Sigmoid colon (tissue), 6 donors: ENCODE measurements at regions not wholly inside any gene's neighbourhood (a gene's known extent, or its start where the extent isn't known, plus 50 kb on each side); places are given as distances from the start of the nearest gene placed in this dataset.

Experiments used
- DNase-seq: peaks from one replicate; pipeline ENCODE4 v3.0.0-alpha.2; 2019
- H3K27ac ChIP-seq, 4 donors: fragments of 200-600 bp; sonication (generic); one replicate each; pipeline ENCODE4 v1.5.1; 2016 to 2019; ENCODE audit warnings: mild to moderate bottlenecking in 1 of 4
- H3K27me3 ChIP-seq, 3 donors: fragments of 200-600 bp; sonication (generic); one replicate each; pipeline ENCODE4 v1.5.1; 2019; ENCODE audit warnings: mild to moderate bottlenecking in 1 of 3
- H3K36me3 ChIP-seq, 4 donors: fragments of 200-600 bp; sonication (generic); one replicate each; pipeline ENCODE4 v1.5.1; 2016 to 2019
- H3K4me1 ChIP-seq, 4 donors: fragments of 200-600 bp; sonication (generic); one replicate each; pipeline ENCODE4 v1.5.1; 2017 to 2019
- H3K4me3 ChIP-seq, 4 donors: fragments of 200-600 bp; sonication (generic); one replicate each; pipeline ENCODE4 v1.5.1; 2017 to 2019; ENCODE audit warnings: mild to moderate bottlenecking in 2 of 4, moderate library complexity in 1 of 4
- H3K9me3 ChIP-seq, 4 donors: fragments of 200-600 bp in 3 of 4; sonication (generic) in 3 of 4; one replicate each; pipeline versions ENCODE4 v1.5.1 to v1.6.1; 2013 to 2019
- EP300 ChIP-seq, 4 donors: sonication (generic); formaldehyde crosslinking; IDR thresholded peaks; one replicate each; pipeline ENCODE4 v1.6.1; 2017; ENCODE audit warnings: antibody characterized with exemption in 4 of 4
- POLR2A ChIP-seq, 2 donors: fragments of 450-650 bp; IDR thresholded peaks; one replicate each; pipeline ENCODE4 v1.6.1; 2016; ENCODE audit warnings: antibody characterized with exemption in 2 of 2, mild to moderate bottlenecking in 2 of 2, moderate library complexity in 2 of 2
- POLR2AphosphoS5 ChIP-seq, 4 donors: sonication (generic); formaldehyde crosslinking; IDR thresholded peaks; one replicate each; pipeline ENCODE4 v1.6.1; 2017; ENCODE audit warnings: antibody characterized with exemption in 4 of 4
- WGBS, 2 donors: extraction: QIAGEN DNeasy Blood & Tissue Kit; methylation state at CpG; one replicate each; pipeline ENCODE4 v1.1.7; 2013; 5-methylcytosine and 5-hydroxymethylcytosine counted together
- intact Hi-C: fragments of 100-400 bp; cut with DNase I; formaldehyde crosslinking; loops from one replicate; pipeline ENCODE4 v1.15.1; 2023
- TF ChIP-seq, protein P1 (sequence below), 4 experiments: fragments of 450-650 bp in 3 of 4; fragments of 200-600 bp in 1 of 4; IDR thresholded peaks; one replicate each; pipeline ENCODE4 v1.5.1; 2016 to 2019; ENCODE audit warnings: antibody characterized with exemption in 4 of 4, mild to moderate bottlenecking in 3 of 4, moderate library complexity in 2 of 4
- donor health status: healthy with polysubstance abuse.
- donor health status: healthy.

DNA sequence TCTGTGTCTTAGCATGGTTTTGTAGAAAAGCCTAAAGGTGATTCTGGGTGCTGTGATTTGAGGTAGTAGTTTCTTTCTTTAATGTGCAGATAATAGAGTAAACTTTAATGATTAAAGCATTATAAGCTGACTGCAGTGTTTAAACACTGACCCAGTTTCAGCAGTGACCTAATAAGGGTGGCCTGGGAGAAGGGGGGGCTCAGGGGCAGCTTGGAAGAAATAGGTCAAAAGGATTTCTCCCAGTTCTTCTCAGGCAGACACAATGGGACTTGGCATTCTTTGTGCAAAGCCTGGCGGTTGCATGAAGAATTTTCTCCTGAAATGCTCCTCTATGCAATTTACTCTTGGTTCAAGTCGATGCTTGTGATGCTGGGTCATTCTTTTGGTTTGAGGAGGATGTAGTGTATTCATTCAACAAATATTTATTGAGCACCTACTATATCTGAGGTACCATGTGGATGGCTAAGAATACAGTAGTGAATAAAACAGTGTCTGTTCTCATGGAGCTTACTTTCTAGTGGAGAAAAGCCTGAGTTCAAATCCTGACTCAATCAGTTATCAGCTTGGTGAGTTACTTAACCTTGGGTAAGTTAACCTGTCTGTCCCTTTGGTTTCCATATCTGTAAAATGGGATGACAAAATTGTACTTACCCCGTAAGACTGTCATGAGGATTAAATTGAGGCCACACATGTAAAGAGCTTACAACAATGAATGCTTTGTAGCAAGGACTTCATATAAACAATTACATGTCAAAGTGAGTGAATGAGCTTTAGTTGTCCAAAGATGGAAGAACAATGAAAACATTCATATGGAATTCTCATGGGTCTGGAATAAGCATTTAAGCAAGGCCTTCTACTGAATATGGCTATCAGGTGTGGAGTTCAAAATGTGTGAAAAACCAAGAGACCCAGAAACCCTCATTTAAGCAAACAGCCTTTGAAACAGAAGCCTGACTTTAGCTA lies 210.2 kb downstream of the KCNRG start:
- H3K27me3 ChIP-seq, result no peaks in the 10 kb centered on the region
- intact Hi-C loops, result no loop called here
- TF ChIP-seq, protein P1, sequence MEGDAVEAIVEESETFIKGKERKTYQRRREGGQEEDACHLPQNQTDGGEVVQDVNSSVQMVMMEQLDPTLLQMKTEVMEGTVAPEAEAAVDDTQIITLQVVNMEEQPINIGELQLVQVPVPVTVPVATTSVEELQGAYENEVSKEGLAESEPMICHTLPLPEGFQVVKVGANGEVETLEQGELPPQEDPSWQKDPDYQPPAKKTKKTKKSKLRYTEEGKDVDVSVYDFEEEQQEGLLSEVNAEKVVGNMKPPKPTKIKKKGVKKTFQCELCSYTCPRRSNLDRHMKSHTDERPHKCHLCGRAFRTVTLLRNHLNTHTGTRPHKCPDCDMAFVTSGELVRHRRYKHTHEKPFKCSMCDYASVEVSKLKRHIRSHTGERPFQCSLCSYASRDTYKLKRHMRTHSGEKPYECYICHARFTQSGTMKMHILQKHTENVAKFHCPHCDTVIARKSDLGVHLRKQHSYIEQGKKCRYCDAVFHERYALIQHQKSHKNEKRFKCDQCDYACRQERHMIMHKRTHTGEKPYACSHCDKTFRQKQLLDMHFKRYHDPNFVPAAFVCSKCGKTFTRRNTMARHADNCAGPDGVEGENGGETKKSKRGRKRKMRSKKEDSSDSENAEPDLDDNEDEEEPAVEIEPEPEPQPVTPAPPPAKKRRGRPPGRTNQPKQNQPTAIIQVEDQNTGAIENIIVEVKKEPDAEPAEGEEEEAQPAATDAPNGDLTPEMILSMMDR (IDR thresholded peaks at IDR 0.05), result no peak
- TF ChIP-seq POLR2A (IDR thresholded peaks at IDR 0.05), result no peak
- TF ChIP-seq EP300 (IDR thresholded peaks at IDR 0.05), result no peak
- no peak for TF ChIP-seq POLR2AphosphoS5 (IDR thresholded peaks at IDR 0.05)
- no peak overlapping the region for H3K27ac ChIP-seq
- H3K4me1 ChIP-seq, result peaks cover 0 to 14% (median 9%) of the 10 kb centered on the region in 4 donors
- 91 to 92% methylated on average over 3 of the region's 3 CpGs for WGBS, 2 donors
- DNase-seq, result no peak
- no peaks in the 10 kb centered on the region for H3K9me3 ChIP-seq
- no peaks in the 10 kb centered on the region for H3K36me3 ChIP-seq
- no peak overlapping the region for H3K4me3 ChIP-seq

DNA sequence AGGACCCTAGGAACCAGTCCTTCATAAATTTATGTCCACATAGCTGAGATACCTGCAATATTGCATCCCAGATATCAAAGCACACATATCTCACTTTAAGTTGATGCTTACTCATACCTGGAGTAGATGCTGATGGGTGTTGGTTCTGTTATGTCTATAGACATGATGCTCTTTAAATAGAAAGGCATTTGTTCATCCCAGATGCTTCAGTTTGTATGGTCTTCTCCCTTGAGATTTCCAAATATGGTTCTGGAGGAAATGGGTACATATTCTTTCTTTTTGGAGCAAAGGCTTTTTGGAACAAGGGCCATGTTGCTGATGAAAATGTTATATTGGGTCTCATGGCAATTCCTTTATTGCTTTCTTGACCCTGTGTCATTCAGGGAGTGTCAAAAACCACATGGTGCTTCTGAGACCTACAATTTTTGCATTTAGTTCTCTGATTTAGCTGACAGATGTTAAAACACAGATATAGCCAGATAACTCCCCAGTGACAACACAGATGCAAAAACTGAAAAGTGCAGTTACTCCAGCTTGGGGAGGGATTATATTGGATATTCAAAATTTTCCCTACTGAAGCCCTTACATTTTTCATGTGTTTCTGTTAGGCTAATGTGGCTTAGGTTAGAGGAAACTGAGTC lies 211.4 kb downstream of the KCNRG start:
- no peak overlapping the region for H3K4me3 ChIP-seq
- H3K4me1 ChIP-seq, result peaks cover 0 to 14% (median 9%) of the 10 kb centered on the region in 4 donors
- no peaks in the 10 kb centered on the region for H3K27me3 ChIP-seq
- TF ChIP-seq POLR2A (IDR thresholded peaks at IDR 0.05) (no peak), EP300 (IDR thresholded peaks at IDR 0.05) (no peak), POLR2AphosphoS5 (IDR thresholded peaks at IDR 0.05) (no peak)
- TF ChIP-seq, protein P1 (IDR thresholded peaks at IDR 0.05), result no peak
- no peak overlapping the region for H3K27ac ChIP-seq
- no peaks in the 10 kb centered on the region for H3K36me3 ChIP-seq
- intact Hi-C loops, result no loop called here
- no peaks in the 10 kb centered on the region for H3K9me3 ChIP-seq
- DNase-seq, result no peak

DNA sequence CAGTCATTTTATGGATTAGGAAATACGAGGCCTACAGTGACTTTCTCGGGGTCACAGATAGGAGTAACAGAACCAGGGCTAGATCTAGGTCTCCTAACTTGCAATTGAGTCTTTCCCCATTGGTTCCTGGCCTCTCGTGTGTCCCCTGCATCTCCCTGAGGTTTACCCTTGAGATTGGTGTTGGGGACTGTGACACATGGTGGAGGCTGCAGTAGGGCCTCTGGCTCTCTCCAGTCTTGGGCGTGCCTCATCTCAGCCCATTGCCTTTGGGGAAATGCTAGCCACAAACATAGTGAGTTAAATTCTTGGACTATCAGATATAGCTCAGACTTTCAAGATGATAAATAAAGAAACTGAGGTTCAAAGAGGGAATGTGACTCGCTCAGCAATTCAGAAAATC lies 212.1 kb downstream of the KCNRG start:
- H3K36me3 ChIP-seq, result no peaks in the 10 kb centered on the region
- H3K27me3 ChIP-seq, result no peaks in the 10 kb centered on the region
- no peak overlapping the region for H3K4me3 ChIP-seq
- H3K4me1 ChIP-seq, result peaks cover 0 to 11% (median 9%) of the 10 kb centered on the region in 4 donors
- 89 to 93% methylated on average over 5 of the region's 5 CpGs for WGBS, 2 donors
- TF ChIP-seq, protein P1 (IDR thresholded peaks at IDR 0.05), result no peak
- no peak for TF ChIP-seq POLR2A (IDR thresholded peaks at IDR 0.05)
- TF ChIP-seq POLR2AphosphoS5 (IDR thresholded peaks at IDR 0.05), result no peak
- no peak for TF ChIP-seq EP300 (IDR thresholded peaks at IDR 0.05)
- no peak overlapping the region for H3K27ac ChIP-seq
- no peak for DNase-seq
- H3K9me3 ChIP-seq, result no peaks in the 10 kb centered on the region
- intact Hi-C loops, result no loop called here

GRCh38 chr13:50228527-50228926 lies 213.3 kb downstream of the KCNRG start:
- H3K27me3 ChIP-seq, result no peaks in the 10 kb centered on the region
- TF ChIP-seq, protein P1 (IDR thresholded peaks at IDR 0.05), result no peak
- TF ChIP-seq EP300 (IDR thresholded peaks at IDR 0.05) (no peak), POLR2A (IDR thresholded peaks at IDR 0.05) (no peak), POLR2AphosphoS5 (IDR thresholded peaks at IDR 0.05) (no peak)
- H3K4me3 ChIP-seq, result no peak overlapping the region
- 94 to 96% methylated on average over 6 of the region's 6 CpGs for WGBS, 2 donors
- no peaks in the 10 kb centered on the region for H3K4me1 ChIP-seq
- no peak for DNase-seq
- intact Hi-C loops, result no loop called here
- no peaks in the 10 kb centered on the region for H3K9me3 ChIP-seq
- H3K36me3 ChIP-seq, result no peaks in the 10 kb centered on the region
- H3K27ac ChIP-seq, result no peak overlapping the region
